ENCODE measurements at regions not wholly inside any gene's neighbourhood (a gene's known extent, or its start where the extent isn't known, plus 50 kb on each side); places are given as distances from the start of the nearest gene placed in this dataset.
A peak's percentile ranks its signal among the peaks of the same experiment; 100 is the strongest.
"Not testable (repeated sequence)": the region's sequence is repeated elsewhere in the genome, so short reads cannot be mapped to it uniquely, and the experiment has no call there.

DNA sequence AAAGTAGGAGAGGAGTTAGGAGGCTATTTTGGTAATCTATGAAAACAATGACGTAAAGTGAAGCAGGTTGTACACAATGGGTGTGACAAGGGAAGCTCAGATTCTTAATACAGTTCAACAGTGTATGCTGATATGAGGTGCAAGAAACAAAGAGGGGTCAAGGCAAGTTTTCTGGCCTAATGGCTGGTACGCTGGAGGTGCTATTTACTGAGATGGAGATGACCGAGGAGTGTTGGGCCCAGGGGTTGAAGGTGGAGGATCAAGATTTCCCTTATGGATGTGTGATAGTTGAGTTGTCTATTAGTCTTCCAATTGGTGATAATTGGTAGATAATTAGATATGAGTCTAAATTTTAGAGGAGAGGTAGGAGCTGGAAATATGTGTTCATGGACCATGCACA is 194.0 kb downstream of the FOXD4L6 start:
- H3K27ac Mint-ChIP-seq; DNase-seq; H3K27me3 Mint-ChIP-seq; intact Hi-C loops (cut with micrococcal nuclease); H3K4me1 Mint-ChIP-seq; H3K4me3 Mint-ChIP-seq; H3K36me3 Mint-ChIP-seq (ENCODE audit: low read depth): not testable (repeated sequence)
- H3K9me3 Mint-ChIP-seq, result peaks cover 14% of the 10 kb centered on the region

DNA sequence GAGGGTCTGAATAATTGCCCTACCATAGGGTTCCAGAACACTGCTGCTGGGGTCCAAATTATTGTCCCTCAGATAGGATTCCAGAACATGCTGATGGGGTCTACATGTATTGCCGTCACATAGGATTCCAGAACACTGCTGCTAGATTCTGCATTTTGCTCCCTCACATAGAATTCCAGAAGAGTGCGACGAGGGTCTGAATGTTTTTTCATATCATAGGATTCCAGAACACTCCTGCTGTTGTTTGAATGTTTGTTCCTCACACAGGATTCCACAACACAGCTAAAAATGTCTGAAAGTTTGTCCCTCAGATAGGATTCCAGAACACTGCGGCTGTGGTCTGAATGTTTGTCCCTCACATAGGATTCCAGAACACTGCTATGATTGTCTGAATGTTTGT is 198.1 kb downstream of the FOXD4L6 start:
- DNase-seq, result peak; percentile 44
- H3K9me3 Mint-ChIP-seq, result peaks cover 16% of the 10 kb centered on the region
- H3K4me3 Mint-ChIP-seq; H3K27ac Mint-ChIP-seq; H3K36me3 Mint-ChIP-seq (ENCODE audit: low read depth); H3K4me1 Mint-ChIP-seq; H3K27me3 Mint-ChIP-seq; intact Hi-C loops (cut with micrococcal nuclease): not testable (repeated sequence)

DNA sequence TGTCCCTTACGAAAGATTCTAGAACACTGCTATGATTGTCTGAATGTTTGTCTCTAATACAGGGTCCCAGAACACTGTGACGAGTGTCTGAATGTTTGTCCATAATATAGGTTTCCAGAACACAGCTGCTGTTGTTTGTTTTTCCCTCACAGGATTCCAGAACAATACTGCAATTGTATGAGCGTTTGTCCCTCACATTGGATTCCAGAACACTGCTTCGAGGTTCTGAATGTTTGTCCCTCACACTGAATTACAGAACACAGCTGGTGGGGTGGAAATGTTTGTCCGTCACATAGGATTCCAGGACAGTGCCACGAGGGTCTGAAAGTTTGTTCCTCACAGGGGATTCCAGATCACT is 199.0 kb downstream of the FOXD4L6 start:
- peaks cover 22% of the 10 kb centered on the region for H3K9me3 Mint-ChIP-seq
- H3K4me1 Mint-ChIP-seq; H3K27ac Mint-ChIP-seq; H3K36me3 Mint-ChIP-seq (ENCODE audit: low read depth); H3K27me3 Mint-ChIP-seq; DNase-seq; H3K4me3 Mint-ChIP-seq; intact Hi-C loops (cut with micrococcal nuclease): not testable (repeated sequence)

DNA sequence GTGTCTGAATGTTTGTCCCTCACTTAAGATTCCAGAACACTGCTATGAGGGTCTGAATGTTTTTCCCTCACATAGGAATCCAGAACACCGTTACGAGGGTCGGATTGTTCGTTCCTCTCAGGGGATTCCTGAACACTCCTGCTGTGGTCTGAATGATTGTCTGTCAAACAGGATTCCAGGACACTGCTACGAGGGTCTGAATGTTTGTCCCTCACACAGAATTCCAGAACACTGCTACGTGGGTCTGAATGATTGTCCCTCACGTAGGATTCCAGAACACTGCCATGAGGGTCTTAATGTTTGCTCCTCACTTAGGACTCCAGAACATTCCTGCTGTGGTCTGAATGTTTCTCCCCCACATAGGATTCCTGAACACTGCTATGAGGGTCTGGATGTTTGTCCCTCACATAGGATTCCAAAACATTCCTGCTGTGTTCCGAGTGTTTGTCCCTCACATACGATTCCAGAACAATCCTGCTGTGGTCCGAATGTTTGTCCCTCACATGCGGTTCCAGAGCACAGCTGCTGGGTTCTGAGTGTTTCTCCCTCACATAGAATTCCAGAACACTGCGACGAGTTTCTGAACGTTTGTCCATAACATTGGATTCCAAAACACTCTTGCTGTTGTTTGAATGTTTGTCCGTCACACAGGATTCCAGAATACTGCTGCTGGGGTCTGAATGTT is 199.5 kb downstream of the FOXD4L6 start:
- peak; percentile 52 for DNase-seq
- Mint-ChIP-seq H3K27me3 (no peaks in the 10 kb centered on the region), H3K9me3 (peaks cover 27% of the 10 kb centered on the region), H3K4me1 (no peaks in the 10 kb centered on the region), H3K4me3 (no peak overlapping the region), H3K27ac (no peak overlapping the region), H3K36me3 (ENCODE audit: low read depth) (no peaks in the 10 kb centered on the region)
- intact Hi-C loops (cut with micrococcal nuclease), result no loop called here

DNA sequence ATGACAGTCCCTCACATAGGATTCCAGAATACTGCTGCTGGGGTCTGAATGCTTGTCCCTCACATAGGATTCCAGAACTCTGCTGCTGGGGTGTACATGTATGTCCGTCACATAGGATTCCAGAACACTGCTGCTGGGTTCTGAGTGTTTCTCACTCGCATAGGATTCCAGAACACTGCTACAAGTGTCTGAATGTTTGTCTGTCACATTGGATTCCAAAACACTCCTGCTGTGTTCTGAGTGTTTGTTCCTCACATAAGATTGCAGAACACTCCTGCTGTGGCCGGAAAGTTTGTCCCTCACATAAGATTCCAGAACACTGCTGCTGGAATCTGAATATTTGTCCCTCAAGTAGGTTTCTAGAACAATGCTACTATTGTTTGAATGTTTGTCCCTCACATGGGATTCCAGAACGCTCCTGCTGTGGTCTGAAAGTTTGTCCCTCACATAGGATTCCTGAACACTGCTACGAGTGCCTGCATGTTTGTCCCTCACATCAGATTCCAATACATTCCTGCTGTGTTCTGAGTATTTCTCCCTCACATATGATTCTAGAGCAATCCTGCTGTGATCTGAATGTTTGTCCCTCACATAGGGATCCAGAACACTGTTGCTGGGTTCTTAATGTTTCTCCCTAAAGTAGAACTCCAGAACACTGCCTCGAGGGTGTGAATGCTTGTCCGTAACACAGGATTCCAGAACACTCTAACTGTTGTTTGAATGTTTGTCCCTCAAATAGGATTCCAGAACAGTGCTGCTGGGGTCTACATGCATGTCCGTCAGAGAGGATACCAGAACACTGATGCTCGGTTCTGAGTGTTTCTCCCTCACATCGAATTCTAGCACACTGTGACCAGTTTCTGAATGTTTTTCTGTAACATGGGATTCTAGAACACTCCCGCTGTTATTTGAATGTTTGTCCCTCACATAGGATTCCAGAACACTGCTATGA is 200.4 kb downstream of the FOXD4L6 start:
- peak; percentile 54 for DNase-seq
- intact Hi-C loops (cut with micrococcal nuclease), result no loop called here
- no peaks in the 10 kb centered on the region for H3K36me3 Mint-ChIP-seq (ENCODE audit: low read depth)

DNA sequence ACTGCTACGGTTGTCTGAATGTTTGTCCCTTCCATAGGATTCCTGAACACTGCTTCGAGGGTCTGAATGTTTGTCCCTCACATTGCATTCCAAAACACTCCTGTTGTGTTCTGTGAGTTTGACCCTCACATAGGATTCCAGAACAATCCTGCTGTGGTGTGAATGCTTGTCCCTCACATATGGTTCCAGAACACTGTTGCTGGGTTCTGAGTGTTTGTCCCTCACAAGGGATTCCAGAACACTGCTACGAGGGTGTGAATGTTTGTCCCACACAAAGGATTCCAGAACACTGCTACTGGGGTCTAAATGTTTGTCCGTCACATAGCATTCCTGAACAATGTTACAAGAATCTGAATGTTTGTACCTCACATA is 201.2 kb downstream of the FOXD4L6 start:
- Mint-ChIP-seq H3K4me3 (no peak overlapping the region), H3K4me1 (no peaks in the 10 kb centered on the region), H3K9me3 (peaks cover 32% of the 10 kb centered on the region), H3K27ac (no peak overlapping the region), H3K27me3 (no peaks in the 10 kb centered on the region), H3K36me3 (ENCODE audit: low read depth) (no peaks in the 10 kb centered on the region)
- peak; percentile 55 for DNase-seq
- intact Hi-C loops (cut with micrococcal nuclease), result no loop called here

More for the DNA sequence above, 200.4 kb downstream of the FOXD4L6 start:
- Mint-ChIP-seq H3K4me1 (no peaks in the 10 kb centered on the region), H3K27me3 (no peaks in the 10 kb centered on the region), H3K9me3 (peaks cover 32% of the 10 kb centered on the region), H3K27ac (no peak overlapping the region), H3K4me3 (no peak overlapping the region)

DNA sequence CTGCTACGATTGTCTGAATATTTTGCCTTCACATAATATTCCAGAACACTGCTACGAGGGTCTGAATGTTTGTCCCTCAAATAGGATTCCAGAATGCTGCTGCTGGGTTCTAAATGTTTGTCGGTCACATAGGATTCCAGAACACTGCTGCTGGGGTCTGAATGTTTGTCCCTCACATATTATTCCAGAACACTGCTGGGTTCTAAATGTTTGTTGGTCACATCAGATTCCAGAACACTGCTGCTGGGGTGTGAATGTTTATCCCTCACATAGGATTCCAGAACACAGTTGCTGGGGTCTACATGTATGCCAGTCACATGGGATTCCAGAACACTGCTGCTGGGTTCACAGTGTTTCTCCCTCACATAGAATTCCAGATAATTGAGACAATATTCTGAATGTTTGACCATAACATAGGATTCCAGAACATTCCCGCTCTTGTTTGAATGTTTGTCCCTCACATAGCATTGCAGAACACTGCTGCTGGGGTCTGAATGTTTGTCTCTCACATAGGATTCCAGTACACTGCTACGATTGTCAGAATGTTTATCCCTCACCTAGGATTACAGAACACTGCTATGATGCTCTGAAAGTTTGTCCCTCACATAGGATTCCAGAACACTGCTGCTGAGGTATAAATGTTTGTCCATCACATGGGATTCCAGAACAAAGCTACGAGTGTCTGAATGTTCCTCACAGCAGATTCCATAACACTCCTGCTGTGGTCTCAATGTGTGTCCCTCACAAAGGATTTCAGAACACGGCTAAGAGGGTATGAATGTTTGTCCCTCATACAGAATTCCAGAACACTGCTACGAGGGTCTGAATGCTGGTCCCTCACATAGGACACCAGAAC is 201.8 kb downstream of the FOXD4L6 start:
- no peaks in the 10 kb centered on the region for H3K27me3 Mint-ChIP-seq
- no peak overlapping the region for H3K4me3 Mint-ChIP-seq
- H3K27ac Mint-ChIP-seq, result no peak overlapping the region
- H3K4me1 Mint-ChIP-seq, result no peaks in the 10 kb centered on the region
- intact Hi-C loops (cut with micrococcal nuclease), result no loop called here
- DNase-seq, result no peak
- H3K9me3 Mint-ChIP-seq, result peaks cover 34% of the 10 kb centered on the region
- H3K36me3 Mint-ChIP-seq (ENCODE audit: low read depth), result no peaks in the 10 kb centered on the region

DNA sequence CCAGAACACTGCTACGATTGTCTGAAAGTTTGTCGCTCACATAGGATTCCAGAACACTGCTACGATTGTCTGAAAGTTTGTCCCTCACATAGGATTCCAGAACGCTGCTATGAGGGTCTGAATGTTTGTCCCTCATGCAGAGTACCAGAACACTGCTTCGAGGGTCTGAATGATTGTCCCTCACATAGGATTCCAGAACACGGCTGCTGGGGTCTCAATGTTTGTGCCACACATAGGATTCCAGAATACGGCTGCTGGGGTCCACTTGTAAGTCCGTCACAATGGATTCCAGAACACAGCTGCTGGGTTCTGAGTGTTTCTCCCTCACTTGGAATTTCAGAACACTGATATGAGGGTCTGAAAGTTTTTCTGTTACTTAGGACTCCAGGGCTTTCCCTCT is 203.3 kb downstream of the FOXD4L6 start:
- Mint-ChIP-seq H3K4me1 (no peaks in the 10 kb centered on the region), H3K9me3 (peaks cover 33% of the 10 kb centered on the region), H3K4me3 (no peak overlapping the region), H3K36me3 (ENCODE audit: low read depth) (no peaks in the 10 kb centered on the region), H3K27me3 (no peaks in the 10 kb centered on the region), H3K27ac (no peak overlapping the region)
- intact Hi-C loops (cut with micrococcal nuclease), result no loop called here
- DNase-seq, result peak; percentile 56

DNA sequence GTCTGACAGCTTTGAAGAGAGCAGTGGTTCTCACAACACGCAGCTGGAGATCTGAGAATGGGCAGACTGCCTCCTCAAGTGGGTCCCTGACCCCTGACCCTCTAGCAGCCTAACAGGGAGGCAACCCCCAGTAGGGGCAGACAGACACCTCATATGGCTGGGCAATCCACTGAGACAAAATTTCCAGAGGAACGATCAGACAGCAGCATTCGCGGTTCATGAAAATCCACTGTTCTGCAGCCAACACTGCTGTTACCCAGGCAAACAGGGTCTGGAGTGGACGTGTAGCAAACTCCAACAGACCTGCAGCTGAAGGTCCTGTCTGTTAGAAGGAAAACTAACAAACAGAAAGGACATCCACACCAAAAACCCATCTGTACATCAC is 212.1 kb downstream of the FOXD4L6 start:
- intact Hi-C loops (cut with micrococcal nuclease); H3K4me1 Mint-ChIP-seq; H3K4me3 Mint-ChIP-seq; H3K27ac Mint-ChIP-seq; H3K27me3 Mint-ChIP-seq; H3K36me3 Mint-ChIP-seq (ENCODE audit: low read depth); DNase-seq: not testable (repeated sequence)
- peaks cover 56% of the 10 kb centered on the region for H3K9me3 Mint-ChIP-seq

DNA sequence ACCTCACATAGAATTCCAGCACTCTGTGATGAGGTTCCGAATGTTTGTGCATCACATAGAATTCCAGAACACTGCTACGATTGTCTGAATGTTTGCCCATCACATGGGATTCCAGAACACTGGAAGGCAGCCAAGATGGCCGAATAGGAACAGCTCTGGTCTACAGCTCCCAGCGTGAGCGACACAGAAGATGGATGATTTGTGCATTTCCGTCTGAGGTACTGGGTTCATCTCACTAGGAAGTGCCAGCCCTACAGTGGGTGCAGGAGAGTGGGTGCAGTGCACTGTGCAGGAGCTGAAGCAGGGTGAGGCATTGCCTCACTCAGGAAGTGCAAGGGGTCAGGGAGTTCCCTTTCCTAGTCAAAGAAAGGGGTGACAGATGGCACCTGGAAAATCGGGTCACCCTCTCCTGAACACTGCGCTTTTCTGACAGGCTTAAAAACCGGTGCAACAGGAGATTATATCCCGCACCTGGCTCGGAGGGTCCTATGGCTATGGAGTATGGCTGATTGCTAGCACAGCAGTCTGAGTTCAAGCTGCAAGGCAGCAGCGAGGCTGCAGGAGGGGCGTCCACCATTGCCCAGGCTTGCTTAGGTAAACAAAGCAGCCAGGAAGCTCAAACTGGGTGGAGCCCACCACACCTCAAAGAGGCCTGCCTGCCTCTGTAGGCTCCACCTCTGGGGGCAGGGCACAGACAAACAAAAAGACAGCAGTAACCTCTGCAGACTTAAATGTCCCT is 212.7 kb downstream of the FOXD4L6 start:
- H3K27ac Mint-ChIP-seq; H3K27me3 Mint-ChIP-seq; H3K36me3 Mint-ChIP-seq (ENCODE audit: low read depth); intact Hi-C loops (cut with micrococcal nuclease); H3K4me3 Mint-ChIP-seq; H3K4me1 Mint-ChIP-seq; DNase-seq: not testable (repeated sequence)
- peaks cover 60% of the 10 kb centered on the region for H3K9me3 Mint-ChIP-seq

DNA sequence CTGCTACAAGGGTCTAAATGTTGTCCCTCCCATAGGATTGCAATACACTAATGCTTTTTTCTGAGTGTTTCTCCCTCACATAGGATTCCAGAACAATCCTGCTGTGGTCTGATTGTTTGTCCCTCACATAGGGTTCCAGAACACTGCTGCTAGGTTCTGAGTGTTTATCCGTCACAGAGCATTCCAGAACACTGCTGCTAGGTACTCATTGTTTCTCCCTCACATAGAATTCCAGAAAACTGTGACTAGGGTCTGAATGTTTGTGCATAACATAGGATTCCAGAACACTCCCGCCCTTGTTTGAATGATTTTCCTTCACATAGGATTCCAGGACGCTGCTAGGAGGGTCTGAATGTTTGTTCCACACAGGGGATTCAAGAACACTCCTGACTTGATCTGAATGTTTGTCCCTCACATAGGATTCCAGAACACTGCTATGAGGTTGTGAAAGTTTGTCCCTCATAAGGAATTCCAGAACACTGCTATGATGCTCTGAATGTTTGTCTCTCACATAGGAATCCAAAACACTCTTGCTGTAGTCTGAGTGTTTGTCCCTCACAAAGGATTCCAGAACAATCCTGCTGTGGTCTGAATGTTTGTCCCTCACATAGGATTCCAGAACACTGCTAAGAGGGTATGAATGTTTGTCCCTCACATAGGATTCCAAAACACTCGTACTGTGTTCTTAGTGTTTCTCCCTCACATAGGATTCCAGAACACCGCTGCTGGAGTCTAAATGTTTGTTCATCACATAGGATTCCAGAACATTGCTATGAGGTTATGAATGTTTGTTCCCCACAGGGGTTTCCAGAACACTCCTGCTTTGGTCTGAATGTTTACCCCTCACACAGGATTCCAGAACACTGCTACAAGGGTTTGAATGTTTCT is 213.5 kb downstream of the FOXD4L6 start:
- Mint-ChIP-seq H3K36me3 (ENCODE audit: low read depth) (no peaks in the 10 kb centered on the region), H3K4me3 (no peak overlapping the region)

DNA sequence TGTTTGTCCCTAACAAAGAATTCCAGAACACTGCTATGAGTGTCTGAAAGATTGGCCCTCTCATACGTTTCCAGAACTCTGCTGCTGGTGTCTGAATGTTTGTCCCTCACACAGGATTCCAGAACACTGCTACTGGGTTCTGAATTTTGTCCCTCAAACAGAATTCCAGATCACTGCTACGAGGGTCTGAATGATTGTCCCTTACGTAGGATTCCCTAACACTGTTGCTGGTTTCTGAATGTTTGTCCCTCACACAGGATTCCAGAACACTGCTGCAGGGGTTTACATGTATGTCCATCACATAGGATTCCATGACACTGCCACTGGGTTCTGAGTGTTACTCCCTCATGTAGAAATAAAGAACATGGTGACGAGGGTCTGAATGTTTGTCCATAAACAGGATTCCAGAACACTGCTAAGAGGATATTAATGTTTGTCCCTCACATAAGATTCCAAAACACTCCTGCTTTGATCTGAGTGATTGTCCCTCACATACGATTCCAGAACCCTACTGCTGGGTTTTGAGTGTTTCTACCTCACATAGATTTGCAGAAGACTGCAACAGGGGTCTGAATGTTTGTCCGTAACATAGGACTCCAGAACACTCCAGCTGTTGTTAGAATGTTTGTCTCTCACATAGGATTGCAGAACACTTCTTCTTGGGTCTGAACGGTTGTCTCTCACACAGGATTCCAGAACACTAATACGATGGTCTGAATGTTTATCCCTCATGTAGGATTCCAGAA is 214.4 kb downstream of the FOXD4L6 start:
- no peak overlapping the region for H3K27ac Mint-ChIP-seq
- H3K4me3 Mint-ChIP-seq, result no peak overlapping the region
- intact Hi-C loops (cut with micrococcal nuclease), result no loop called here
- no peaks in the 10 kb centered on the region for H3K27me3 Mint-ChIP-seq
- DNase-seq, result no peak
- no peaks in the 10 kb centered on the region for H3K4me1 Mint-ChIP-seq
- H3K9me3 Mint-ChIP-seq, result peaks cover 63% of the 10 kb centered on the region
- H3K36me3 Mint-ChIP-seq (ENCODE audit: low read depth), result no peaks in the 10 kb centered on the region

More for the DNA sequence above, 213.5 kb downstream of the FOXD4L6 start:
- H3K4me1 Mint-ChIP-seq, result no peaks in the 10 kb centered on the region
- no peaks in the 10 kb centered on the region for H3K27me3 Mint-ChIP-seq
- no peak overlapping the region for H3K27ac Mint-ChIP-seq
- intact Hi-C loops (cut with micrococcal nuclease), result no loop called here
- peak; percentile 53 for DNase-seq
- peaks cover 63% of the 10 kb centered on the region for H3K9me3 Mint-ChIP-seq

Data from activated CD4-positive, alpha-beta T cell treated with anti-CD3 and anti-CD28 coated beads, Interleukin-2, amount 10 ng/mL, durations not matched to agents 24 days and 14 days (primary cell).